ENCODE measurements at regions not wholly inside any gene's neighbourhood (a gene's known extent, or its start where the extent isn't known, plus 50 kb on each side); places are given as distances from the start of the nearest gene placed in this dataset.

GRCh38 chr7:152551304-152552036 is 115.7 kb upstream of the KMT2C start:
- Histone ChIP-seq H3K36me3 (ENCODE audit: insufficient read depth, low read length) (no peaks in the 10 kb centered on the region), H3K4me1 (ENCODE audit: insufficient read depth, low read length) (no peaks in the 10 kb centered on the region), H3K79me2 (ENCODE audit: insufficient read depth, low read length) (no peaks in the 10 kb centered on the region), H3K27me3 (ENCODE audit: insufficient read depth, low read length, poor library complexity) (no peaks in the 10 kb centered on the region), H3K9me3 (ENCODE audit: insufficient read depth, low read length, severe bottlenecking) (no peaks in the 10 kb centered on the region), H3K4me2 (ENCODE audit: insufficient read depth, low read length) (no peak overlapping the region), H3K27ac (ENCODE audit: low read length) (no peak overlapping the region), H3K9ac (ENCODE audit: low read depth, low read length) (no peak overlapping the region), H4K20me1 (ENCODE audit: insufficient read depth, low read length) (no peaks in the 10 kb centered on the region), H2AFZ (ENCODE audit: low read depth, low read length) (no peak overlapping the region), H3K4me3 (ENCODE audit: low read depth in 1 of 2, low read length in 2 of 2) (no peak overlapping the region)
- DNase-seq (no peak), ATAC-seq (ENCODE audit: insufficient read depth, low read depth) (no peak)
- no peak for TF ChIP-seq CTCF (IDR thresholded peaks at IDR 0.05; ENCODE audit: borderline replicate concordance, extremely low read depth, low read length, poor library complexity, severe bottlenecking)
- no peak for TF ChIP-seq EZH2 (IDR thresholded peaks at IDR 0.05; ENCODE audit: borderline replicate concordance, low read depth, low read length, severe bottlenecking)

GRCh38 chr7:152544971-152545619 is 109.3 kb upstream of the KMT2C start:
- H3K4me1 ChIP-seq (ENCODE audit: insufficient read depth, low read length): no peaks in the 10 kb centered on the region
- DNase-seq (no peak), ATAC-seq (ENCODE audit: insufficient read depth, low read depth) (no peak)
- no peak overlapping the region for H3K9ac ChIP-seq (ENCODE audit: low read depth, low read length)
- no peak overlapping the region for H3K27ac ChIP-seq (ENCODE audit: low read length)
- no peaks in the 10 kb centered on the region for H3K36me3 ChIP-seq (ENCODE audit: insufficient read depth, low read length)
- no peaks in the 10 kb centered on the region for H3K27me3 ChIP-seq (ENCODE audit: insufficient read depth, low read length, poor library complexity)
- H3K79me2 ChIP-seq (ENCODE audit: insufficient read depth, low read length): no peaks in the 10 kb centered on the region
- no peak overlapping the region for H3K4me2 ChIP-seq (ENCODE audit: insufficient read depth, low read length)
- TF ChIP-seq EZH2 (IDR thresholded peaks at IDR 0.05; ENCODE audit: borderline replicate concordance, low read depth, low read length, severe bottlenecking): no peak
- TF ChIP-seq CTCF (IDR thresholded peaks at IDR 0.05; ENCODE audit: borderline replicate concordance, extremely low read depth, low read length, poor library complexity, severe bottlenecking): no peak
- no peak overlapping the region for H2AFZ ChIP-seq (ENCODE audit: low read depth, low read length)
- H3K9me3 ChIP-seq (ENCODE audit: insufficient read depth, low read length, severe bottlenecking): no peaks in the 10 kb centered on the region
- H4K20me1 ChIP-seq (ENCODE audit: insufficient read depth, low read length): no peaks in the 10 kb centered on the region
- H3K4me3 ChIP-seq (ENCODE audit: low read depth in 1 of 2, low read length in 2 of 2): no peak overlapping the region

- Histone ChIP-seq H3K4me1 (ENCODE audit: insufficient read depth, low read length) (no peaks in the 10 kb centered on the region), H3K9me3 (ENCODE audit: insufficient read depth, low read length, severe bottlenecking) (no peaks in the 10 kb centered on the region), H3K4me3 (ENCODE audit: low read depth in 1 of 2, low read length in 2 of 2) (no peak overlapping the region), H3K27ac (ENCODE audit: low read length) (no peak overlapping the region), H3K79me2 (ENCODE audit: insufficient read depth, low read length) (no peaks in the 10 kb centered on the region), H4K20me1 (ENCODE audit: insufficient read depth, low read length) (no peaks in the 10 kb centered on the region), H3K27me3 (ENCODE audit: insufficient read depth, low read length, poor library complexity) (no peaks in the 10 kb centered on the region), H3K4me2 (ENCODE audit: insufficient read depth, low read length) (no peak overlapping the region), H3K36me3 (ENCODE audit: insufficient read depth, low read length) (no peaks in the 10 kb centered on the region), H2AFZ (ENCODE audit: low read depth, low read length) (no peak overlapping the region), H3K9ac (ENCODE audit: low read depth, low read length) (no peak overlapping the region)
- no peak for ATAC-seq (ENCODE audit: insufficient read depth, low read depth)
- no peak for DNase-seq
- TF ChIP-seq EZH2 (IDR thresholded peaks at IDR 0.05; ENCODE audit: borderline replicate concordance, low read depth, low read length, severe bottlenecking) (no peak), CTCF (IDR thresholded peaks at IDR 0.05; ENCODE audit: borderline replicate concordance, extremely low read depth, low read length, poor library complexity, severe bottlenecking) (no peak)
These were observed 108.7 kb upstream of the KMT2C start for GRCh38 chr7:152544481-152544927.
